H9 (cell line): ENCODE measurements at regions not wholly inside any gene's neighbourhood (a gene's known extent, or its start where the extent isn't known, plus 50 kb on each side); places are given as distances from the start of the nearest gene placed in this dataset.

Experiments
- DNase-seq: peaks from one replicate; pipeline ENCODE4 v3.0.0-alpha.2; 2017
- H2AFZ ChIP-seq: one replicate; pipeline ENCODE4 v1.6.1; 2013; ENCODE audit warnings: mild to moderate bottlenecking, low read length, control low read depth, moderate library complexity
- H2AK5ac ChIP-seq: 2 replicates; pipeline ENCODE4 v1.6.1; 2013; ENCODE audit warnings: low read length, control low read depth, mixed read lengths; ENCODE audit not compliant: insufficient read length
- H2BK120ac ChIP-seq: one replicate; pipeline ENCODE4 v1.6.1; 2013; ENCODE audit warnings: low read depth, mild to moderate bottlenecking, low read length, control low read depth, inconsistent platforms; ENCODE audit not compliant: poor library complexity, severe bottlenecking
- H2BK12ac ChIP-seq: 2 replicates; pipeline ENCODE4 v1.6.1; 2013; ENCODE audit warnings: low read length, control low read depth, mixed read lengths, low read depth; ENCODE audit not compliant: insufficient read length
- H2BK15ac ChIP-seq: 2 replicates; pipeline ENCODE4 v1.6.1; 2013; ENCODE audit warnings: low read depth, low read length, control low read depth
- H2BK20ac ChIP-seq: one replicate; pipeline ENCODE4 v1.6.1; 2013; ENCODE audit warnings: low read depth, mild to moderate bottlenecking, low read length, control low read depth, inconsistent platforms; ENCODE audit not compliant: poor library complexity, severe bottlenecking
- H2BK5ac ChIP-seq: 2 replicates; pipeline ENCODE4 v1.6.1; 2013; ENCODE audit warnings: low read length, control low read depth, mixed read lengths; ENCODE audit not compliant: insufficient read length
- H3K14ac ChIP-seq: 2 replicates; pipeline ENCODE4 v1.6.1; 2013; ENCODE audit warnings: low read length, control low read depth; ENCODE audit not compliant: insufficient read depth
- H3K18ac ChIP-seq: 2 replicates; pipeline ENCODE4 v1.6.1; 2013; ENCODE audit warnings: low read depth, mild to moderate bottlenecking, mixed read lengths, low read length, control low read depth; ENCODE audit not compliant: insufficient read length
- H3K23ac ChIP-seq: 2 replicates; pipeline ENCODE4 v1.6.1; 2013; ENCODE audit warnings: low read length, control low read depth, mixed read lengths, low read depth; ENCODE audit not compliant: insufficient read length
- H3K23me2 ChIP-seq: 2 replicates; pipeline ENCODE4 v1.6.1; 2013; ENCODE audit warnings: low read depth, mild to moderate bottlenecking, mixed read lengths, low read length, control low read depth; ENCODE audit not compliant: insufficient read length, poor library complexity, severe bottlenecking
- H3K27ac ChIP-seq: 2 replicates; pipeline ENCODE4 v1.5.1; 2013; ENCODE audit warnings: low read length, control low read depth, mixed read lengths, low read depth; ENCODE audit not compliant: insufficient read length
- H3K27me3 ChIP-seq: 2 replicates; pipeline ENCODE4 v1.6.1; 2013; ENCODE audit warnings: low read length, control low read depth, inconsistent platforms; ENCODE audit not compliant: insufficient read depth
- H3K4ac ChIP-seq: 2 replicates; pipeline ENCODE4 v1.6.1; 2013; ENCODE audit warnings: low read depth, mild to moderate bottlenecking, control low read depth, inconsistent platforms, low read length, moderate library complexity
- H3K4me1 ChIP-seq: 2 replicates; pipeline ENCODE4 v1.6.1; 2013; ENCODE audit warnings: low read length, control low read depth, inconsistent platforms; ENCODE audit not compliant: insufficient read depth
- H3K4me2 ChIP-seq: 2 replicates; pipeline ENCODE4 v1.6.1; 2013; ENCODE audit warnings: low read length, control low read depth, mixed read lengths; ENCODE audit not compliant: insufficient read length, insufficient read depth
- H3K56ac ChIP-seq: 2 replicates; pipeline ENCODE4 v1.6.1; 2013; ENCODE audit warnings: low read depth, mild to moderate bottlenecking, mixed read lengths, low read length, control low read depth; ENCODE audit not compliant: insufficient read length
- H3K79me1 ChIP-seq: 2 replicates; pipeline ENCODE4 v1.6.1; 2013; ENCODE audit warnings: low read depth, mild to moderate bottlenecking, moderate library complexity, low read length, control low read depth, inconsistent platforms; ENCODE audit not compliant: insufficient read depth, poor library complexity, severe bottlenecking
- H3K79me2 ChIP-seq: 2 replicates; pipeline ENCODE4 v1.6.1; 2013; ENCODE audit warnings: low read length, control low read depth, inconsistent platforms; ENCODE audit not compliant: insufficient read depth
- H3K9ac ChIP-seq: 2 replicates; pipeline ENCODE4 v1.6.1; 2013; ENCODE audit warnings: low read length, control low read depth, mixed read lengths; ENCODE audit not compliant: insufficient read length; ENCODE audit errors: extremely low read depth
- H3K9me3 ChIP-seq: one replicate; pipeline ENCODE4 v1.6.1; 2013; ENCODE audit warnings: low read depth, low read length, inconsistent platforms; ENCODE audit not compliant: control insufficient read depth
- H3T11ph ChIP-seq: one replicate; pipeline ENCODE4 v1.6.1; 2013; ENCODE audit warnings: mild to moderate bottlenecking, low read length, control low read depth, inconsistent platforms
- H4K20me1 ChIP-seq: one replicate; pipeline ENCODE4 v1.6.1; 2013; ENCODE audit not compliant: control insufficient read depth, insufficient read length, insufficient read depth
- H4K5ac ChIP-seq: 2 replicates; pipeline ENCODE4 v1.6.1; 2013; ENCODE audit warnings: low read depth, mild to moderate bottlenecking, mixed read lengths, low read length, control low read depth; ENCODE audit not compliant: insufficient read length
- H4K8ac ChIP-seq: replicated peaks from 2 replicates; pipeline ENCODE4 v1.6.1; 2013; ENCODE audit warnings: low read length, control low read depth, mixed read lengths, low read depth; ENCODE audit not compliant: insufficient read length
- H4K91ac ChIP-seq: 2 replicates; pipeline ENCODE4 v1.6.1; 2013; ENCODE audit warnings: low read depth, mild to moderate bottlenecking, moderate library complexity, mixed read lengths, low read length, control low read depth; ENCODE audit not compliant: insufficient read length
- H3K27ac Mint-ChIP-seq, 3 experiments: 2 replicates in 2 of 3; 3 replicates in 1 of 3; pipeline ENCODE4 v1.8.0; 2020 to 2021; ENCODE audit warnings: mixed read lengths in 3 of 3, mild to moderate bottlenecking in 1 of 3, moderate library complexity in 1 of 3
- H3K27me3 Mint-ChIP-seq: 2 replicates; pipeline ENCODE4 v1.8.0; 2021; ENCODE audit warnings: low read depth, mild to moderate bottlenecking, moderate library complexity, mixed read lengths
- H3K36me3 Mint-ChIP-seq, 3 experiments: 2 replicates in 2 of 3; 3 replicates in 1 of 3; pipeline ENCODE4 v1.8.0; 2020 to 2021; ENCODE audit warnings: low read depth in 3 of 3, mixed read lengths in 3 of 3; ENCODE audit not compliant: insufficient read depth in 1 of 3
- H3K4me1 Mint-ChIP-seq, 2 experiments: 2 replicates each; pipeline ENCODE4 v1.8.0; 2020; ENCODE audit warnings: mixed read lengths in 2 of 2
- H3K4me3 Mint-ChIP-seq, 2 experiments: 2 replicates in 1 of 2; 3 replicates in 1 of 2; pipeline ENCODE4 v1.8.0; 2020 to 2021; ENCODE audit warnings: mild to moderate bottlenecking in 2 of 2, mixed read lengths in 2 of 2, moderate library complexity in 1 of 2
- H3K9me3 Mint-ChIP-seq, 2 experiments: 2 replicates in 1 of 2; 3 replicates in 1 of 2; pipeline ENCODE4 v1.8.0; 2020; ENCODE audit warnings: mild to moderate bottlenecking in 2 of 2, mixed read lengths in 2 of 2, moderate library complexity in 1 of 2
- CTCF ChIP-seq: fragments of 200-600 bp; sonication (generic); conservative IDR thresholded peaks from 3 replicates; pipeline ENCODE4 v1.8.0; 2021; ENCODE audit warnings: antibody characterized with exemption, mild to moderate bottlenecking
- WGBS: extraction: QIAGEN DNeasy Blood & Tissue Kit; methylation state at CpG from one replicate; pipeline ENCODE4 v1.1.7; 2013; ENCODE audit warnings: missing lambda C conversion rate, low lambda C conversion rate, mixed read lengths; ENCODE audit not compliant: insufficient read length; ENCODE audit errors: extremely low coverage; 5-methylcytosine and 5-hydroxymethylcytosine counted together

GRCh38 chr2:121033461-121033996 is 251.5 kb downstream of the TFCP2L1 start:
- Histone ChIP-seq H2BK15ac (no peak overlapping the region), H3K4me2 (no peak overlapping the region), H3T11ph (no peak overlapping the region), H3K4me1 (no peaks in the 10 kb centered on the region), H3K27me3 (0 out of 2 replicates have a peak, but pooled peaks cover 3% of the 10 kb centered on the region), H4K5ac (no peak overlapping the region), H3K23ac (no peak overlapping the region), H4K8ac (no peak overlapping the region), H3K14ac (no peak overlapping the region), H4K91ac (no peak overlapping the region), H3K4ac (no peak overlapping the region), H3K27ac (no peak overlapping the region), H3K79me1 (no peaks in the 10 kb centered on the region), H2BK5ac (no peak overlapping the region), H2AFZ (no peak overlapping the region), H3K56ac (no peak overlapping the region), H4K20me1 (no peaks in the 10 kb centered on the region), H3K9me3 (no peaks in the 10 kb centered on the region), H3K23me2 (no peaks in the 10 kb centered on the region), H3K79me2 (no peaks in the 10 kb centered on the region), H2AK5ac (no peak overlapping the region), H3K9ac (no peak overlapping the region), H2BK12ac (no peak overlapping the region), H3K18ac (no peak overlapping the region), H2BK20ac (no peak overlapping the region), H2BK120ac (no peak overlapping the region)
- Mint-ChIP-seq H3K27me3 (peaks cover 79% of the 10 kb centered on the region), H3K27ac (no peak overlapping the region), H3K4me1 (no peaks in the 10 kb centered on the region), H3K4me3 (no peak overlapping the region), H3K36me3 (no peaks in the 10 kb centered on the region), H3K9me3 (no peaks in the 10 kb centered on the region)
- no peak for DNase-seq
- no CpG with 5 or more reads among the region's 7 CpGs for WGBS
- TF ChIP-seq CTCF, result no peak
